HG02610 (cell line): ENCODE measurements at regions not wholly inside any gene's neighbourhood (a gene's known extent, or its start where the extent isn't known, plus 50 kb on each side); places are given as distances from the start of the nearest gene placed in this dataset.

Experiments
- ATAC-seq: cut with Tn5 transposase; IDR thresholded peaks from one replicate; pipeline ENCODE4 v1.9.1; 2021; ENCODE audit warnings: mild to moderate bottlenecking, moderate library complexity; ENCODE audit not compliant: unreplicated experiment

DNA sequence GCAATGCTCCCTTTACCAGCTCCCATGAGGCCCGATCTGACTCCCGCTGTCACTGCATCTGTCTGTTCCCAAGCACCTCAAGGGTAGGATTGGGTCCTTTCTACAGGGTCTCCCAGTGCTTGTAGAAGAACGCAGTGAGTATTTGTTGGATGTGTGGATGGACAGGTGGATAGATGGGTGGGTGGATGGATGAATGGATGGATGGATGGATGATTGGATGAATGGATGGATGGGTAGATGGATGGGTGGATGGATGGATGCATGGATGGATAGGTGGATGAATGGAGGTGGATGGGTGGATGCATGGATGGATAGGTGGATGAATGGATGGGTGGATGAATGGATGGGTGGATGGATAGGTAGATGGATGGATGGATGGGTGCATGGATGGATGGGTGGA, 91.6 kb downstream of the HS1BP3 start:
- ATAC-seq, result no peak

DNA sequence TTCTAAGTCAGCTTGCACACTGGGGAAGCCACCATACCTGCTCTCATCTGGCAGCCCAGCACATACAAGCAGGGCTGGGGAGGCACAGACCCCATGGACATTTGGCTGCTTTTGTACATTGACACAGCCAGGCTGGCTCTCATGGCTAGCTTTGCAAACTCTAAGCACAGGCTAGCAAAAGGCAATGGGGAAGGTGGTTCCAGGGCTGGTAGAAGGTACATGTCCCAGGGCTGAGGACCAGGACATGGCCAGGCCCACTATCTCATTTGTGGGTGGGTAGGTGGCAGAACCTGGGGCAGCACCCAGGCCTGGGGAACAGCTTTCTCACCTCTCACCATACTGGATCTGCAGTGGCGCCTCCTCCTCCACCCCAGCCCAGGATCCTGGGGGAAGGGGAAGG, 90.9 kb downstream of the HS1BP3 start:
- ATAC-seq, result no peak

DNA sequence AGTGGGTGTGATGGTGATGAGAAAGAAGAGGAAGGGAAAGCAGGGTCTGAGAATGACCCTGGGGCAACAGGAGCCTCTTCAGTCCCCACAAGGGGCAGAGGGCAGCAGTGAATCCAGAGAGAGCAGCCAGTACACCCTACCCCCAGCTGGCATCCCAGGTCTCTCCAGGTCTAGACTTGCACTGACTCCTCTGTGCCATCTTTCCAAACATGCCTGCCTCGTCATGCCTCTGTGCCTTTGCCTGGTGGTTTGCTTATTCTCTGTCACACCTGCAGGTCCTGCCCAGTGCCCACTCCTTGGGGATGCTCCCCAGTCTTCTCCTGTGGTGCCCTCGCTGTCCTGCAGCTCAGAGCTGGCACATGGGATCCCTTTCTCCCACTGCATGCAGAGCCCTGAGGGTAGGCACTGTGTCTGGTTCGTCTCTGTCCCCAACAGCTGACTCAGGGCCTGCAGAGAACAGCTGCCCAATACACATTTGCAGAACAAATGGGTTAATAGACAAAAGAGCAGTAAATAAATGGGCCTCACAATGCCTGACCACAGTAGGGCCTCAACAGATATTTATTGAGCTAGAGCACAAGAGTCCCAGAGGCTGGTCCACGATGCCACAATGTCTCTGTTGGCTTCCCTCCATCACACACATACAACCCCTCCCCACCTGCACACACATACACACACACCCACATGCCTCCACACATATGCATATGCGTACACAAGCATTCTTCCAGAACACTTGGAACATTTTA, 89.8 kb downstream of the HS1BP3 start:
- no peak for ATAC-seq

DNA sequence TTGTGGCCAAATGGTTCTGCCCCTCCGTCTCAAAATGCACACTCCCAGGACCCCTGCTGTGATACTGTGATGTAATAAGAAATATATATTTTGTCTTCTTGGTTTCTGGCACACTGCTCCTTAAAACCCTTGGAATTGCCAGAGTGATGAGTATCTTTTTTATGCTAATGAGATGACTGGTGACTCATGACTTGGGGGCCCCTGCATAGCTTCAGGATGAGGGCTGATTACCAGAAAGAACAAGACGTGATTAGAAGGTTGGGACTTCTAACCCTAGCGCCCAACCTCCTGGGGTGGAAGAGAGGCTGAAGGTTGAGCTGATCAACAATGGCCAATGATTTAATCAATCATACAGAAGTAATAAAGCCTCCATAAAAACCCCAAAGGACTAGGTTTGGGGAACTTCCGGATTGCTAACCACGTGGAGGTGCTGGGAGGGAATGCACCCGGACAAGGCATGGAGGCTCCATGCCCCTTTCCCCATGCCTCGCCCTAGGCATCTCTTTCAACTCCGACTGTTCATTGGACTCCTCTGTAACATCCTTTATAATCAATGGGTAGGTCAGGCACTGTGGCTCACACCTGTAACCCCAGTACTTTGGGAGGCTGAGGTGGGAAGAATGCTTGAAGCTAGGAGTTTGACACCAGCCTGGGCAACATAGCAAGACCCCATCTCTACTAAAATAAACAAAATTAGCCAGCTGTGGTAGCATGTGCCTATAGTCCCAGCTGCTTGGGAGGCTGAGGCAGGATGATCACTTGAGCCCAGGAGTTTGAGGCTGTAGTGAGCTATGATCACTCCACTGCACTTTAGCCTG, 89.1 kb downstream of the HS1BP3 start:
- no peak for ATAC-seq

GRCh38 chr2:20562540-20563225, 88.2 kb downstream of the HS1BP3 start:
- ATAC-seq, result no peak

DNA sequence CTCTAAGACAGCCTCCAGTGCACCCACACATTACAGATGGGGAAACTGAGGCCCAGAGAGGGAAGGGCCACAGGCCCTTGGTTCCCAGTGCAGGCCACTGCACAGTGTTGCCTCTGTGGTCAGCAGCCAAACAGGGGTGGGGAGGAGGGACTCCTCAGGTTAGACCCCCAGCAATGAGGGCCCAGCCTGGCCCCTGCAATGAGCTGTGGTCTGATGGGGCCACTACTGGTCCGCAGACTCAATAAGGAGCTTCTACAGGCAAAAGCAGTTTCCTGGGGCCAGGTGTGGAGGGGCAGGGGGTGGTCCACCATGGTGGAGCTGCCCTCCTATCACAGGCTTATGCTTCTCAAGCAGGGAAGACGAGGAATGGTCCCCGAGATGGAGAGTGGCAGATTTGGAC, 87.6 kb downstream of the HS1BP3 start:
- ATAC-seq, result no peak

- no peak for ATAC-seq
Measured at GRCh38 chr2:20563833-20564232, 87.1 kb downstream of the HS1BP3 start.

DNA sequence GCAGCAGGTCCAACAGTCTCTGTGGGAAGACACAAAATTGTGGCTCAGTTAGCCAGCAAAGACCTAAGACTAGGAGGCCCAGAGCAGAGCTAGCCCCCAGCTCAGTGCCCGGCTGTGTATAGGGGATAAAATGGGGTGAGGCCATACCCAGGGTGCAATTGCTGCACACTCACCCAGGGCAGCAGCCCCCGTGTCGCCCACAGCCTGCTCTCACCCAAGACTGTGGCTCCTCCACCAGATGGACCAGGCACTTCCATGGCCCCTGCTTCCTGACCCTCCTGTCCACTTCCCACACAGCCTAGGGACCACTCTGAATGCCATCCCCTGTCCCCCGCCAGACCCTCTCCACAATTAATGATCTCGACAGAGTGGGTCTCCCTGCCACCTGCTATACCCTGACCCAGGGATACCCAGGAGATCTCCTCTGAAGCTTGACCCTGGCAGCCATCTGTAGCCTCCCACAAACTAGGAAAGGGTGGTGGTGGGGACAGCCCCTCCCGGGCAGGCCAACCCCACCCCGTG, 85.7 kb downstream of the HS1BP3 start:
- no peak for ATAC-seq

DNA sequence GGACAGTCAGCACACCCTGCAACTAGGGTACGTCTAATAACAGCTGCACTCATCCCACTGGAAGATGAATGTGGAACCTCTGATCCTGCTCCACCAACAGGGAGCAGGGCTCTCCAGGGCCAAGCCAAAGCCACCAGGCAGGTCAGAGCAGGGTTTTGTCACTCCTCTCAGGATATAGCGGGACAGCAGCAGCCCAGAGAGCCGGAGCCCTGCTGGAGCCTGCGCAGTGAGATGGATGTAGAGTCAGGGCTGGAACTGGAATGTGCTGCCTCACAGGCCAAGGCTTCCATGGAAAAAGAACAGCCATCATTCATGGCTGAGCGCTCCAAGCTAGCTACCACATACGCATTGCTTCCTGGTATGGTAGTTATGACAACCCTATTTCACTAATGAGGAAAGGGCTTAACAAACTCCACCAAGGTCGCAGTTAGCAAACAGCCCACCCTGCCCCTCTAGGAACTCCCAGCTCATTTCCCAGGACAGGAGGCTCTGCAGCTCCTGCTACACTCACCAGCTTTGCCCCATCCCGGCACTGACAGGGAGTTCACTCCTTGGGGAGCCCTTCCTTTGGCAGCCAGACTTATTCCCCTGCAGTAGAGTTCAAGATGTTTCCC, 85.2 kb downstream of the HS1BP3 start:
- ATAC-seq, result no peak

DNA sequence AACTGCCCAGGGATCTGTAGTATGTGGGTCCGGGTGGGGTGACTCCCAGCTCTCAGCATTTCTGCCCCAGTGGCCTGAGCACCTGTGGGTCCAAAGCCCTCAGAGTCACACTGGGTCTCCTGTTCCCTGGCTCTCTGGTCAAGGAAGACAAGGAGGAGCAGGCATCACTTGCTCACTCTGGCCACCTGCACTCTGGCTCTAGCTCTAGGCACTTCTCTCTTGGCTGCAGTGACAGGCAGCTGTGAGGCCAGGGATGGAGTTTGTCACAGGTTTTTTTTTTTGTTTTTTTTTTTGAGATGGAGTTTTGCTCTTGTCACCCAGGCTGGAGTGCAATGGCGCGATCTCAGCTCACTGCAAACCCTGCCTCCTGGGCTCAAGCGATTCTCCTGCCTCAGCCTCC, 84.6 kb downstream of the HS1BP3 start:
- ATAC-seq, result no peak

DNA sequence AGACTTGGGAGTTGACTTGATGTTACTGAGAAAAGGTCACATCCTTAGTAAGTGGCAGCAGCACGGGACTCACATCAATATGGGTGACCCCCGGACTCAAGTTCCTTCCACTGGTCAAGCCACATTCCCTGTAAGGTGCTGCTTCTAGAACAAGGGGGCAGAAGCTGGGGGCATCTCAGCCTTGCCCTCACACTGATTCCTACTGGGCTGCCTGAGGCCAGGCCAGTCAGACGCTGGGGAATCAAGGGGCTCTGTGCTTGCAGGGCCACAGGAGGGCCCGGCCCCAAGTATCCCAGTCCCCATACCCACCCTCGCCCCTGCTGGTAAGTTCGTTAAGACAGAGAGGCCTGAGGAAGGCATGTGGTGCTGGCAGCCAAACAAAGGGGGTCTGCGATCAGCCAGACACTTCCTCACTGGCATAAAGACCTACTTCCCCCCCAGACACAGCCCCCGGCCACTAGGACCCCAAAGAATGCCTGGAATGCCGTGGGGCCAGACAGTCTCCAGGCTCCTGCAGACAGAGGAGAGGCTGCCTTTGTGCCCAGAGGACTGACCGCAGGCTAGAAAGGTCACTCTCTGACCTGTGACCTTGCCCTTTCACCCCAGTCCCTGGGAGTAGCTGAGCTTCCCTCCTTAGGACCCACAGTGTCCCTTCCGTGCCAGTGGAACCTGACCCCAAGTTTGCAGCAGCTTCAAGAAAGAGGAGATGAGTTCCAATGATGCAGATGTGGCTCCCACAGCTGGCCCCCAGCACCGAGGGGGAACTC, 83.6 kb downstream of the HS1BP3 start:
- no peak for ATAC-seq
